Fibroblast of skin of abdomen (primary cell): ENCODE measurements at regions not wholly inside any gene's neighbourhood (a gene's known extent, or its start where the extent isn't known, plus 50 kb on each side); places are given as distances from the start of the nearest gene placed in this dataset.

Experiments
- DNase-seq: peaks from one replicate; pipeline ENCODE4 v3.0.0-alpha.2; 2013

GRCh38 chr11:95299078-95299679 lies 68.2 kb upstream of the SESN3 start:
- DNase-seq: peak; percentile 72

DNA sequence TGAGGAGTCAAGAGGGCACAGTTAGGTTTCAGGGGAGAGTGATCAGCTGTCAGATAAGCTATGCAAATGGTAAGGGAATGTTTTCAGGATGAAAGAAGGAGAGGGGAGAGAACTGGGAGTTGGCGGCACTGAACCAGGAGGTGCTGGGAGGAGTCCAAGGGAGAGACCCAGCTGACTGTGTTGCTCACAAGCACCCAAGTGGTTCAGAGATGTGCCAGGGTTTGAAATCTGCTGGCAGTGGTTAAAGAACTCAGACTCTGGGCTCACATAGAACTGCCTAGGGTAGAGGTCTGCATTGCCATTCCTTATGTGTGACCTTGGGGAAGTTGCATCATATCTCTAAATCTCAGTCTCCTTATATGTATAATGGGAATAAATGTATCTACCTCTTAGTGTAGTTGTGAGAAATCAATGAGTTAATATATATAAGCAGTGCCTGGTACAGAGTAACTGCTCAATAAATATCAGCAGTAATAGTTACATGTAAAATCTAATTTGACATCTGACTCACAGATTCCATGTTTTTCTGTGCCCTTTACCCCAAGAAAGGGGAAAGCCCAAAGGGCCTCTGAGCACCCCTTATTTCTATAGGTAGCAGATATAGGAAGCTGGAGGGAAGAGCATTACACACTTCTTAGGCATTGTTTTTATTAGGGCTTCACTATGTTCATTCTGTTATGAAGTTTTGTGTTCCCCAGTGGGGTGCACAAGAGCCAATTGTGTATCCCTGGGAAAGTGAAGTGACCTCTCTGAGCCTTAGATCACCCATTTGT lies 66.9 kb upstream of the SESN3 start:
- DNase-seq: no peak

DNA sequence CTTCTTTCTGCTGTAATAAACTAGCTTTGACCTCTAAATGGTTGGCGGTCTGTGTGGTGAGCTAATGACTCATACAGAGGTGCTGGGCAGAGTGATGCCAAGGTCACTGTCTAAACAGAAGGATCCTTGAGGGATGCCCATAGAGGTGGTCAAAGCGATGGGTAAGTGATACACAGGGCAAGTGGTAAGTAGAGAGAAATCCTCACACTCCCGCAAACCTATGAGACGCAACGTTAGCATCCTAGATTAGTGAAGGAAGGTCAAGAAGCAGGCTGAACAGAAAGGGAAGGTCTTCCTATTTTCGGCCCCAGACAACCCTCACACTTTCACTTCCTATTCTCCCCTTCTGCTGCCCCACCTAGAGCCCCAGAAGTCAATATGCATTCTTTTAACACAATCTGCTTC lies 65.6 kb upstream of the SESN3 start:
- no peak for DNase-seq

- no peak for DNase-seq
Observed at GRCh38 chr11:95296165-95296564, 65.2 kb upstream of the SESN3 start.

- no peak for DNase-seq
Observed at GRCh38 chr11:95295382-95296149, 64.6 kb upstream of the SESN3 start.

GRCh38 chr11:95294701-95295100 lies 63.7 kb upstream of the SESN3 start:
- no peak for DNase-seq

GRCh38 chr11:95293116-95293515 lies 62.1 kb upstream of the SESN3 start:
- no peak for DNase-seq

DNA sequence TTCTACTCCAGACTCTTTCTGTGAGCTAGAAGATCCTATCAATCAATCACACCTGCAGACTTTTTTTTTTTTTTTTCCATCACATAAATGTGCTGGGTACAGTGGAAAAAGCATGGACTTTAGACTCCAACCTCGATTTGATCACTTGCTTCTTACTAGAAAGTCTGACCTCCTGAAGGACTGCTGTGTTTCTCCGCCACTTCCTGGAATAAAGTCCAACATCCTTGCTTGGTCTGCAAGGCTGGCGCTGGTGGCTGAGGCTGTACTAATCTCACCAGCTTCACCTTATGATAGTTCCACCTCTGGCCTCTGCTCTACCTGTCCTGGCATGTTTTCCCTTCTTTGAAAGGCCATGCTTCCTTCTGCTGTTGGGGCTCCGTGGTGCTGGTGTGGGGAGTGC lies 60.9 kb upstream of the SESN3 start:
- DNase-seq: no peak

DNA sequence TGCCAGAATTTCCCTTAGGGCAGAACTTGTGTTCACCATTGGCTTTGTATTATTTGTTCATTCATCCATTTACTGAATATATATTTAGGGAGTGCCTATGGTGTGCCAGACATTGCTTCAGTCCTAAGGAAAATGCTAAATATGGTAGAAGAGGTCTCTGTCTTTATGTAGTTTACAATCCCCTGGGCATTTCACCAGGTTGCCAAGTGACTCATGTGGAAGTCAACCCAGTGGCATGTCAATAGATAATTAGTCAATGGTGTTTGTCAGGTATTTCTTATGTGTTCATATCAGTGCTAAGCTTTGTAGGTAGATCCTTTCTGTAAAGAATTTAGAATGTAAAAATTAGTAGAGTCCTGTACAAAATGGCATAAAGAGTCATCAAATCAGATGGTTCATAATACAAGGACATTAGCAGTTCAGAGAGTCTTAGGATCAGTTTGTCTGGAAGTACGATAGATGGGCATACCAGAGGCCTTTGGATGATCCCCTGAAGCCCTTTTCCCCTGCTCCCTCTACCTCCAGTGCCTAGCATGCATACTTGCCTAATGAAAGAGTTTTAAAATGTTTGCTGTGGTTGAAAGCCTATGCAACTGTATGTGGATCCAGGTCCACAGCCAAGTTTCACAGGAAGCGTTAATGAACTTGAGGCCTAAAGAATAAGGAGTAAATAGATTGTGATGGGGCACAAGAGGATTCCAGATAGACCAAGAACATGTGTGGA lies 58.5 kb upstream of the SESN3 start:
- DNase-seq: no peak

- DNase-seq: no peak
Observed at GRCh38 chr11:95284057-95285052, 53.4 kb upstream of the SESN3 start.

DNA sequence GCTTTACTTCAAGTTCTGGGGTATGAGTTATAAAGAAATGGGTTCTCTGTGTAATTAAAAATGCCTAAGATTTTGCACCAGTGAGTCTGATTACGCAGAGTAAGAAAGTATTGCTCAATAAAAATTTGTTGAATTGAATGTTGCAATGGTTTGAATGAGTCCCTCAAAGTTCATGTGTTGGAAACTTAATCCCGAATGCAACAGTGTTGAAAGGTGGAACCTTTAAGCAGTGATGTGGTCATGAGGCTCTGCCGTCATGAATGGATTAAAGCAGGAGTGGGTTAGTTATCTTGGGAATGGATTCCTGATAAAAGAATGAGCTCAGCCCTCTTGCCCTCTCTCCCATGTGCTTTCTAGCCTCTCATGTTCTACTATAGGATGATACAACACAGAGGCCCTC lies 52.6 kb upstream of the SESN3 start:
- DNase-seq: no peak

DNA sequence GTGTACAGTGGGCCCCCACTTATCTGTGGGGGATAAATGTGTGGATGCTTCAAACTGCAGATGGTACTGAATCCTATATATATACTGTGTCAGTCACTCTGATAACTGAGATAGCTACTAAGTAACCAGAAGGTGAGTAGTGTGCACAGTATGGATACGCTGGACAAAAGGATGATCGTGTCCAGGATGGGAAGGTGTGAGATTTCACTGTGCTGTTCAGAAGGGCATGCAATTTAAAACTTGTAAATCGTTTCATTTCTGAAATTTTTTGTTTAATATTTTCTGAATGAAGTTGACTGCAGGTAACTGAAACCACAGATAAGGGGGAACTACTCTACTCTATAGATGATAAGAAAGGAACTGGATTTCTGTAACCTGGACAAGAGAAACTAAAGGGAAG lies 52.1 kb upstream of the SESN3 start:
- DNase-seq: no peak

GRCh38 chr11:95282291-95282751 lies 51.3 kb upstream of the SESN3 start:
- DNase-seq: no peak
